Activated CD4-positive, alpha-beta T cell treated with anti-CD3 and anti-CD28 coated beads, Interleukin-2, Interleukin-4, amounts not matched to agents 100 ng/mL and 50 ng/mL, durations not matched to agents 16 hours and 8 hours (primary cell): ENCODE measurements at regions not wholly inside any gene's neighbourhood (a gene's known extent, or its start where the extent isn't known, plus 50 kb on each side); places are given as distances from the start of the nearest gene placed in this dataset.

Experiments used
- DNase-seq: peaks from one replicate; pipeline ENCODE4 v3.0.0-alpha.2; 2020; ENCODE audit warnings: low spot score

- no peak for DNase-seq
Measured at GRCh38 chr20:6213311-6213710, 90.5 kb upstream of the FERMT1 start.

GRCh38 chr20:6212903-6213302 is 90.1 kb upstream of the FERMT1 start:
- DNase-seq = no peak

- no peak for DNase-seq
Measured at GRCh38 chr20:6209093-6209492, 86.3 kb upstream of the FERMT1 start.

GRCh38 chr20:6200092-6200491 is 77.3 kb upstream of the FERMT1 start:
- DNase-seq = no peak

GRCh38 chr20:6185268-6185667 is 62.4 kb upstream of the FERMT1 start:
- DNase-seq = no peak

- no peak for DNase-seq
Measured at GRCh38 chr20:6184086-6184485, 61.3 kb upstream of the FERMT1 start.

GRCh38 chr20:6180531-6180930 is 57.7 kb upstream of the FERMT1 start:
- DNase-seq = no peak

GRCh38 chr20:6178537-6178936 is 55.7 kb upstream of the FERMT1 start:
- DNase-seq = no peak

GRCh38 chr20:6173481-6173880 is 50.7 kb upstream of the FERMT1 start:
- no peak for DNase-seq
